Loucy (cell line): ENCODE measurements at regions not wholly inside any gene's neighbourhood (a gene's known extent, or its start where the extent isn't known, plus 50 kb on each side); places are given as distances from the start of the nearest gene placed in this dataset.

Experiments used
- H2AFZ ChIP-seq: fragments of 200-600 bp; sonication (generic); 2 replicates; pipeline ENCODE4 v1.6.0; 2016; ENCODE audit warnings: antibody characterized with exemption, mild to moderate bottlenecking, low read length, moderate library complexity
- H3F3A ChIP-seq: fragments of 200-600 bp; 2 replicates; pipeline ENCODE4 v1.6.0; 2016; ENCODE audit warnings: antibody characterized with exemption, low read depth, mild to moderate bottlenecking
- H3K27me3 ChIP-seq: fragments of 200-600 bp; sonication (generic); 2 replicates; pipeline ENCODE4 v1.6.1; 2014; ENCODE audit warnings: low read length, mild to moderate bottlenecking; ENCODE audit not compliant: insufficient read depth, poor library complexity, severe bottlenecking
- H3K36me3 ChIP-seq: fragments of 200-600 bp; sonication (generic); 2 replicates; pipeline ENCODE4 v1.6.1; 2016; ENCODE audit warnings: low read length; ENCODE audit not compliant: insufficient read depth
- H3K4me1 ChIP-seq: fragments of 200-600 bp; sonication (generic); 2 replicates; pipeline ENCODE4 v1.5.1; 2014; ENCODE audit warnings: low read length, mild to moderate bottlenecking; ENCODE audit not compliant: insufficient read depth, poor library complexity, severe bottlenecking
- H3K4me2 ChIP-seq: fragments of 200-600 bp; sonication (generic); 2 replicates; pipeline ENCODE4 v1.6.0; 2014; ENCODE audit warnings: antibody characterized with exemption, low read length, low read depth, mild to moderate bottlenecking; ENCODE audit not compliant: poor library complexity, severe bottlenecking
- H3K4me3 ChIP-seq: fragments of 200-600 bp; sonication (generic); 2 replicates; pipeline ENCODE4 v1.5.1; 2014; ENCODE audit warnings: low read length, mild to moderate bottlenecking, mixed read lengths; ENCODE audit not compliant: poor library complexity, severe bottlenecking
- H3K79me2 ChIP-seq: fragments of 200-600 bp; sonication (generic); 2 replicates; pipeline ENCODE4 v1.6.1; 2014; ENCODE audit warnings: low read length; ENCODE audit not compliant: insufficient read depth
- H3K9ac ChIP-seq: fragments of 200-600 bp; sonication (generic); 2 replicates; pipeline ENCODE4 v1.6.0; 2014; ENCODE audit warnings: mild to moderate bottlenecking, low read depth, low read length, moderate library complexity; ENCODE audit not compliant: poor library complexity, severe bottlenecking
- H3K9me2 ChIP-seq: fragments of 200-600 bp; sonication (generic); replicated peaks from 2 replicates; pipeline ENCODE4 v1.6.1; 2016; ENCODE audit warnings: low read depth, low read length, mixed read lengths
- H3K9me3 ChIP-seq: fragments of 200-600 bp; sonication (generic); 2 replicates; pipeline ENCODE4 v1.6.1; 2014; ENCODE audit warnings: mild to moderate bottlenecking, antibody characterized with exemption, low read length, low read depth; ENCODE audit not compliant: insufficient read depth
- H4K20me1 ChIP-seq: fragments of 200-600 bp; sonication (generic); 2 replicates; pipeline ENCODE4 v1.6.0; 2014; ENCODE audit warnings: antibody characterized with exemption, low read length, mild to moderate bottlenecking; ENCODE audit not compliant: insufficient read depth, poor library complexity, severe bottlenecking
- EZH2phosphoT487 ChIP-seq: fragments of 200-600 bp; IDR thresholded peaks from 2 replicates; pipeline ENCODE4 v1.6.1; 2018; ENCODE audit warnings: antibody characterized with exemption, mild to moderate bottlenecking, moderate library complexity, borderline replicate concordance
- TF ChIP-seq, protein P1 (sequence below): fragments of 200-600 bp; sonication (generic); conservative IDR thresholded peaks from 2 replicates; pipeline ENCODE4 v1.5.1; 2014; ENCODE audit warnings: mild to moderate bottlenecking, antibody characterized with exemption, low read length

DNA sequence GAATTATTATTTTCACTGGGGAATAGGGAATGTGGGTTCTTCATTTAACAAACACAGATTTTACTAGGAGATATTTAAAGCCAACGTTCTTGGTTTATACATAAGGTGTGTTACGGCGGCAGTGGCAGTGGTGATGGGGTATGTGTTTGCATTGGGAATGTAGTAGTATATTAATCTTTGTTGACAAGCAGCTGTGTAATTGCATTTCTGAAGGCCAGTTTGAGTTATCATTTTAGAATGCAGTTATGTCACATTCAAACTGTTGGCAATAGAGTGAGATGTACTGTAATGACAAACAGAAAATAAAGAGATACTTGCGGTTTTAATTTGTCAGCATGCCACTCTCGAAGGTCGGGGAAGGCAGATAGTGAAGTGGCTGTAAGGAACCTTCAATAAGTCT is 628.6 kb upstream of the POM121L12 start:
- H3K9ac ChIP-seq = no peak overlapping the region
- no peaks in the 10 kb centered on the region for H3K79me2 ChIP-seq

DNA sequence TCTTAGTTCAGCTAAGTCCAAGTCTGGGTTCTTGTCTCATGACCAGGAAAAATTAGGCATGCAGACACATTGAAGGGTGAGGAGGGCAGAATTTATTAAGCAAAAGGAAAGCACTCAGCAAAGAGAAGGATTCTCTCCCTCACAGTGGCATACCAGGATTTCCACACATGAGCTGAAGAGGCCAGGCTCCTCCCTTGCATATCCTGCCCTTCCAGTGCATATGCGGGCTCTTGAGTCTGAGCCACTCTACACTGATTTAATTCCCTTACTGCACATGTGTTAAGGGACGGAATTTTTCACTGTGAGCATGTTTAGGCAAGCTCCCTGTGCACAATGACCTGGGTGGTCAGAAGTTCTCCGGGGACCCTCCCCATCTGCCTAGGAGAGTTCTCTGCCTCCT is 652.7 kb upstream of the POM121L12 start:
- Histone ChIP-seq H3K4me1 (no peaks in the 10 kb centered on the region), H3K9ac (no peak overlapping the region), H3K9me3 (no peaks in the 10 kb centered on the region), H3K27me3 (no peaks in the 10 kb centered on the region), H2AFZ (no peak overlapping the region), H3K4me3 (no peak overlapping the region), H3K9me2 (no peaks in the 10 kb centered on the region), H3K4me2 (no peak overlapping the region), H3K36me3 (no peaks in the 10 kb centered on the region), H3K79me2 (no peaks in the 10 kb centered on the region), H4K20me1 (no peaks in the 10 kb centered on the region), H3F3A (no peaks in the 10 kb centered on the region)
- TF ChIP-seq, protein P1, sequence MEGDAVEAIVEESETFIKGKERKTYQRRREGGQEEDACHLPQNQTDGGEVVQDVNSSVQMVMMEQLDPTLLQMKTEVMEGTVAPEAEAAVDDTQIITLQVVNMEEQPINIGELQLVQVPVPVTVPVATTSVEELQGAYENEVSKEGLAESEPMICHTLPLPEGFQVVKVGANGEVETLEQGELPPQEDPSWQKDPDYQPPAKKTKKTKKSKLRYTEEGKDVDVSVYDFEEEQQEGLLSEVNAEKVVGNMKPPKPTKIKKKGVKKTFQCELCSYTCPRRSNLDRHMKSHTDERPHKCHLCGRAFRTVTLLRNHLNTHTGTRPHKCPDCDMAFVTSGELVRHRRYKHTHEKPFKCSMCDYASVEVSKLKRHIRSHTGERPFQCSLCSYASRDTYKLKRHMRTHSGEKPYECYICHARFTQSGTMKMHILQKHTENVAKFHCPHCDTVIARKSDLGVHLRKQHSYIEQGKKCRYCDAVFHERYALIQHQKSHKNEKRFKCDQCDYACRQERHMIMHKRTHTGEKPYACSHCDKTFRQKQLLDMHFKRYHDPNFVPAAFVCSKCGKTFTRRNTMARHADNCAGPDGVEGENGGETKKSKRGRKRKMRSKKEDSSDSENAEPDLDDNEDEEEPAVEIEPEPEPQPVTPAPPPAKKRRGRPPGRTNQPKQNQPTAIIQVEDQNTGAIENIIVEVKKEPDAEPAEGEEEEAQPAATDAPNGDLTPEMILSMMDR = no peak
- no peak for TF ChIP-seq EZH2phosphoT487

More for the DNA sequence above, 628.6 kb upstream of the POM121L12 start:
- no peaks in the 10 kb centered on the region for H3F3A ChIP-seq
- H3K9me2 ChIP-seq = no peaks in the 10 kb centered on the region
- H3K27me3 ChIP-seq = no peaks in the 10 kb centered on the region
- H2AFZ ChIP-seq = no peak overlapping the region
- no peak overlapping the region for H3K4me3 ChIP-seq
- no peaks in the 10 kb centered on the region for H3K36me3 ChIP-seq
- H4K20me1 ChIP-seq = no peaks in the 10 kb centered on the region
- H3K4me2 ChIP-seq = no peak overlapping the region
- TF ChIP-seq EZH2phosphoT487 = no peak
- TF ChIP-seq, protein P1 = no peak
- no peaks in the 10 kb centered on the region for H3K9me3 ChIP-seq
- H3K4me1 ChIP-seq = no peaks in the 10 kb centered on the region

DNA sequence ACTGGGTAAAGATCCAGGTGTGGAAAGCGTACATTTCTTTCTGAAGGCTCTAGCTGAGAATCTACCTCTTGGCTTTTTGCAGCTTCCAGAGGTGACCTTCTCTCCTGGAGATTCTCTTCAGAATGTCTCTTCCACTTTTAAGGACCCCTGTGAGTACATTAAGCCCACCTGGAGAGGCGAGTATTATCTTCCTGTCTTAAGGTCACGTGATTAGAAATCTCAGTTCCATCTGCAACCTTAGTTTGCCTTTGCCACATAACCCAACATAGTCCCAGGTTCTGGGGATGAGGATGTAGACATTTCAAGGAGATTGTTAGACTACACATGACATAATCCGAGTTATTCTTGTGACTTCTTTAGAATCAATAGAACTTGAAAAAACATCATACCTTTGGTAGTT is 665.5 kb upstream of the POM121L12 start:
- TF ChIP-seq EZH2phosphoT487 = no peak
- TF ChIP-seq, protein P1 = no peak
- no peaks in the 10 kb centered on the region for H3K79me2 ChIP-seq
- H3K27me3 ChIP-seq = no peaks in the 10 kb centered on the region
- no peaks in the 10 kb centered on the region; the same call in 1 of the 2 replicates for H3K9me3 ChIP-seq
- no peaks in the 10 kb centered on the region for H3K36me3 ChIP-seq
- H3K4me2 ChIP-seq = no peak overlapping the region
- H3K9me2 ChIP-seq = no peaks in the 10 kb centered on the region
- no peak overlapping the region for H3K4me3 ChIP-seq
- no peak overlapping the region for H3K9ac ChIP-seq
- no peaks in the 10 kb centered on the region for H3K4me1 ChIP-seq
- H2AFZ ChIP-seq = no peak overlapping the region
- no peaks in the 10 kb centered on the region for H3F3A ChIP-seq
- H4K20me1 ChIP-seq = no peaks in the 10 kb centered on the region
